SK-N-SH (cell line): ENCODE measurements at regions not wholly inside any gene's neighbourhood (a gene's known extent, or its start where the extent isn't known, plus 50 kb on each side); places are given as distances from the start of the nearest gene placed in this dataset.

Experiments
- CTCF ChIA-PET: fragments of 300-600, 350-600 bp; formaldehyde crosslinking; extraction: SDS; loops from one replicate; lab custom pipeline; 2021; lab: Yijun Ruan, JAX
- POLR2A ChIA-PET: fragments of 350-600 bp; sonication (Branson Sonifier 250); formaldehyde crosslinking; extraction: SDS; loops from one replicate; lab custom pipeline; 2020; ENCODE audit warnings: antibody characterized with exemption, inconsistent platforms; lab: Yijun Ruan, JAX
- DNase-seq: peaks from one replicate; pipeline ENCODE4 v3.0.0; 2012
- H2AFZ ChIP-seq: fragments of 200-600 bp; sonication (generic); 2 replicates; pipeline ENCODE4 v1.8.1; 2016; ENCODE audit warnings: antibody characterized with exemption, mild to moderate bottlenecking, low read depth
- H3F3A ChIP-seq: fragments of 200-600 bp; sonication (generic); replicated peaks from 2 replicates; pipeline ENCODE3; 2016; ENCODE audit warnings: antibody characterized with exemption, mild to moderate bottlenecking; ENCODE audit not compliant: insufficient read depth
- H3K27ac ChIP-seq, 2 experiments: fragments of 200-500 bp in 1 of 2; fragments of 200-600 bp in 1 of 2; sonication (Bioruptor generic) in 1 of 2; sonication (generic), shearing (Covaris generic) in 1 of 2; 2 replicates each; pipeline versions ENCODE4 v1.5.1 to v1.6.1; 2014 to 2016; ENCODE audit warnings: low read depth in 2 of 2, inconsistent platforms in 1 of 2, low read length in 1 of 2, mild to moderate bottlenecking in 1 of 2, mixed read lengths in 1 of 2
- H3K27me3 ChIP-seq: fragments of 200-600 bp; sonication (generic), shearing (Covaris generic); 2 replicates; pipeline ENCODE4 v1.6.1; 2016; ENCODE audit warnings: mixed run types; ENCODE audit not compliant: insufficient read depth
- H3K36me3 ChIP-seq, 2 experiments: fragments of 200-500 bp in 1 of 2; fragments of 200-600 bp in 1 of 2; sonication (Bioruptor generic) in 1 of 2; sonication (generic) in 1 of 2; replicated peaks in 1 of 2; 2 replicates each; pipeline versions ENCODE3 to v1.5.1; 2014 to 2016; ENCODE audit warnings: low read length in 1 of 2, mild to moderate bottlenecking in 1 of 2; ENCODE audit not compliant: insufficient read depth in 2 of 2, control insufficient read depth in 1 of 2
- H3K4me1 ChIP-seq, 2 experiments: fragments of 200-500 bp in 1 of 2; fragments of 200-600 bp in 1 of 2; sonication (Bioruptor generic) in 1 of 2; sonication (generic), shearing (Covaris generic) in 1 of 2; 2 replicates each; pipeline versions ENCODE4 v1.5.1 to v1.6.1; 2014 to 2016; ENCODE audit warnings: low read depth in 1 of 2, low read length in 1 of 2, mixed run types in 1 of 2; ENCODE audit not compliant: insufficient read depth in 2 of 2, control insufficient read depth in 1 of 2
- H3K4me2 ChIP-seq: fragments of 200-600 bp; sonication (generic), shearing (Covaris generic); 2 replicates; pipeline ENCODE4 v1.6.1; 2017; ENCODE audit warnings: mixed run types
- H3K4me3 ChIP-seq, 2 experiments: fragments of 200-500 bp in 1 of 2; fragments of 200-600 bp in 1 of 2; sonication (Bioruptor generic) in 1 of 2; sonication (generic), shearing (Covaris generic) in 1 of 2; 2 replicates each; pipeline versions ENCODE4 v1.5.1 to v1.8.1; 2014 to 2016; ENCODE audit warnings: low read depth in 2 of 2, inconsistent platforms in 1 of 2, low read length in 1 of 2, mild to moderate bottlenecking in 1 of 2, mixed read lengths in 1 of 2, moderate library complexity in 1 of 2
- H3K79me2 ChIP-seq: fragments of 200-600 bp; sonication (generic); 2 replicates; pipeline ENCODE4 v1.8.1; 2017; ENCODE audit warnings: mild to moderate bottlenecking; ENCODE audit not compliant: insufficient read depth
- H3K9ac ChIP-seq: fragments of 200-600 bp; sonication (generic); 2 replicates; pipeline ENCODE4 v1.6.1; 2017; ENCODE audit warnings: mixed run types
- H3K9me2 ChIP-seq: fragments of 200-600 bp; sonication (generic); 2 replicates; pipeline ENCODE4 v1.6.1; 2017; ENCODE audit warnings: mixed run types
- H3K9me3 ChIP-seq: fragments of 200-600 bp; sonication (generic); 2 replicates; pipeline ENCODE4 v1.6.1; 2017; ENCODE audit warnings: mixed run types, mild to moderate bottlenecking, moderate library complexity
- H4K20me1 ChIP-seq: fragments of 200-600 bp; sonication (generic); 2 replicates; pipeline ENCODE4 v1.6.1; 2017; ENCODE audit warnings: mild to moderate bottlenecking, mixed run types; ENCODE audit not compliant: insufficient read depth
- FOSL2 ChIP-seq: IDR thresholded peaks from 2 replicates; pipeline ENCODE4 v1.4.0; 2012; ENCODE audit warnings: low read depth, mild to moderate bottlenecking, moderate library complexity, borderline replicate concordance
- FOXJ3 ChIP-seq: sonication (generic); formaldehyde crosslinking; IDR thresholded peaks from 2 replicates; pipeline ENCODE4 v1.5.1; 2020; ENCODE audit warnings: mild to moderate bottlenecking, missing genetic modification reagents
- MXI1 ChIP-seq: IDR thresholded peaks from 2 replicates; pipeline ENCODE4 v1.6.1; 2012; ENCODE audit warnings: mild to moderate bottlenecking, low read depth, low read length, improper control_type of control experiment
- RCOR1 ChIP-seq: fragments of 150-350 bp; IDR thresholded peaks from 2 replicates; pipeline ENCODE4 v1.6.1; 2017; ENCODE audit warnings: antibody characterized with exemption, low read length
- TAF1 ChIP-seq: IDR thresholded peaks from 2 replicates; pipeline ENCODE4 v1.6.1; 2012; ENCODE audit warnings: low read depth, mild to moderate bottlenecking, low read length, moderate library complexity, borderline replicate concordance
- TCF12 ChIP-seq: IDR thresholded peaks from 2 replicates; pipeline ENCODE4 v1.4.0; 2012
- TEAD4 ChIP-seq: IDR thresholded peaks from 2 replicates; pipeline ENCODE4 v1.4.0; 2012; ENCODE audit warnings: mild to moderate bottlenecking, borderline replicate concordance; ENCODE audit not compliant: insufficient read depth
- WGBS: methylation state at CpG from one replicate; pipeline ENCODE4 v1.1.6; 2017; ENCODE audit warnings: low lambda C conversion rate; 5-methylcytosine and 5-hydroxymethylcytosine counted together
- TF ChIP-seq, protein P1 (sequence below): fragments of 200-600 bp; sonication (generic); IDR thresholded peaks from 2 replicates; pipeline ENCODE4 v1.6.1; 2017; ENCODE audit warnings: antibody characterized with exemption, mild to moderate bottlenecking, moderate library complexity
- TF ChIP-seq, protein P2 (sequence below): IDR thresholded peaks from 2 replicates; pipeline ENCODE4 v1.6.1; 2012; ENCODE audit warnings: mild to moderate bottlenecking, low read depth, low read length, moderate library complexity
- TF ChIP-seq, protein P3 (sequence below): IDR thresholded peaks from 2 replicates; pipeline ENCODE4; 2012

DNA sequence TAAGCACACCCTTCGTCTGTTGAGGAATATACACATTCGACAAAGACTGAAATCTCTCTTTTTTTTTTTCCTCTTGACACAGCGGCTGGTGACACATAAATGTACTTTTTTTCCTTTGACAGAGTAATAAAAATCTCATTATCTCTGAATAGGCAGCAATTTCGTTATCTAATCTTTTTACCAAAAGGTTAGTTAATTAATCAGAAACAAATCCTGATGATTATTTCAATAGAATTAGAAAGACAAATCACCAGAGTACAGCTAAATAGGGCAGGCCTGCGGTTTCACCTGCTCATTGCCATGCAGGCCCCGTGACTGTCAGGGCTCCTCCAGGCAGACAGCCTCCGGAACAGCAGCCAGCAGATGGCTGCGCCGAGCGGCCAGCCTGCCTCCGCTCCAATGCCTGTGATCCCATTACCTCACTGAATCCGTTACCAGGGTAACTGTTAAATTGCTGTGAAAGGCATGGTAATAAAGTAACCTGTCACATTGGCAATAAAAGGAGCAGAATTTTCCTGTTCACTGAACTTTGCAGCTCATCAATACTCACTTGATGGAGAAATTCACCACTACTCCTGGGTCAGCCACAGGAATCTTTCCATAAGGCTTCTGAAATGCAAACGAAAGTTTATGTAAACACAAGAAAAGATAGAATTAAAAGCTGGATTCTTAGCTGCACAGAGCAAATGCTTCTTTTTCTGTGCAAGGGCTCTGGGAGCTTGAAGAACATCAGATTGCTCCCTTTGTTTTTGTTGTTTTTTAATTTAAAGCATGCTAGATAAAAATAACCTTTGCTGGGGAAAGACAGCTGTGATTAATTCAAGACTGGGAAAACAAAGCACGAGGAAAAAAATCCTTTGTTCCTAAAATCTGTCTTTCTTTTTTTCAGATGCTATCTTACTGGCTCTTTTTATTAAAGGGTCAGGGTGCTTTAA, 666.4 kb upstream of the ZNF608 start (continued):
- TF ChIP-seq, protein P1, sequence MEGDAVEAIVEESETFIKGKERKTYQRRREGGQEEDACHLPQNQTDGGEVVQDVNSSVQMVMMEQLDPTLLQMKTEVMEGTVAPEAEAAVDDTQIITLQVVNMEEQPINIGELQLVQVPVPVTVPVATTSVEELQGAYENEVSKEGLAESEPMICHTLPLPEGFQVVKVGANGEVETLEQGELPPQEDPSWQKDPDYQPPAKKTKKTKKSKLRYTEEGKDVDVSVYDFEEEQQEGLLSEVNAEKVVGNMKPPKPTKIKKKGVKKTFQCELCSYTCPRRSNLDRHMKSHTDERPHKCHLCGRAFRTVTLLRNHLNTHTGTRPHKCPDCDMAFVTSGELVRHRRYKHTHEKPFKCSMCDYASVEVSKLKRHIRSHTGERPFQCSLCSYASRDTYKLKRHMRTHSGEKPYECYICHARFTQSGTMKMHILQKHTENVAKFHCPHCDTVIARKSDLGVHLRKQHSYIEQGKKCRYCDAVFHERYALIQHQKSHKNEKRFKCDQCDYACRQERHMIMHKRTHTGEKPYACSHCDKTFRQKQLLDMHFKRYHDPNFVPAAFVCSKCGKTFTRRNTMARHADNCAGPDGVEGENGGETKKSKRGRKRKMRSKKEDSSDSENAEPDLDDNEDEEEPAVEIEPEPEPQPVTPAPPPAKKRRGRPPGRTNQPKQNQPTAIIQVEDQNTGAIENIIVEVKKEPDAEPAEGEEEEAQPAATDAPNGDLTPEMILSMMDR: peak; percentile 59
- TF ChIP-seq TEAD4 (peak; percentile 54; the same call in 1 of the 2 replicates), FOSL2 (no peak)
- TF ChIP-seq, protein P2, sequence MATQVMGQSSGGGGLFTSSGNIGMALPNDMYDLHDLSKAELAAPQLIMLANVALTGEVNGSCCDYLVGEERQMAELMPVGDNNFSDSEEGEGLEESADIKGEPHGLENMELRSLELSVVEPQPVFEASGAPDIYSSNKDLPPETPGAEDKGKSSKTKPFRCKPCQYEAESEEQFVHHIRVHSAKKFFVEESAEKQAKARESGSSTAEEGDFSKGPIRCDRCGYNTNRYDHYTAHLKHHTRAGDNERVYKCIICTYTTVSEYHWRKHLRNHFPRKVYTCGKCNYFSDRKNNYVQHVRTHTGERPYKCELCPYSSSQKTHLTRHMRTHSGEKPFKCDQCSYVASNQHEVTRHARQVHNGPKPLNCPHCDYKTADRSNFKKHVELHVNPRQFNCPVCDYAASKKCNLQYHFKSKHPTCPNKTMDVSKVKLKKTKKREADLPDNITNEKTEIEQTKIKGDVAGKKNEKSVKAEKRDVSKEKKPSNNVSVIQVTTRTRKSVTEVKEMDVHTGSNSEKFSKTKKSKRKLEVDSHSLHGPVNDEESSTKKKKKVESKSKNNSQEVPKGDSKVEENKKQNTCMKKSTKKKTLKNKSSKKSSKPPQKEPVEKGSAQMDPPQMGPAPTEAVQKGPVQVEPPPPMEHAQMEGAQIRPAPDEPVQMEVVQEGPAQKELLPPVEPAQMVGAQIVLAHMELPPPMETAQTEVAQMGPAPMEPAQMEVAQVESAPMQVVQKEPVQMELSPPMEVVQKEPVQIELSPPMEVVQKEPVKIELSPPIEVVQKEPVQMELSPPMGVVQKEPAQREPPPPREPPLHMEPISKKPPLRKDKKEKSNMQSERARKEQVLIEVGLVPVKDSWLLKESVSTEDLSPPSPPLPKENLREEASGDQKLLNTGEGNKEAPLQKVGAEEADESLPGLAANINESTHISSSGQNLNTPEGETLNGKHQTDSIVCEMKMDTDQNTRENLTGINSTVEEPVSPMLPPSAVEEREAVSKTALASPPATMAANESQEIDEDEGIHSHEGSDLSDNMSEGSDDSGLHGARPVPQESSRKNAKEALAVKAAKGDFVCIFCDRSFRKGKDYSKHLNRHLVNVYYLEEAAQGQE: no peak
- TF ChIP-seq, protein P3, sequence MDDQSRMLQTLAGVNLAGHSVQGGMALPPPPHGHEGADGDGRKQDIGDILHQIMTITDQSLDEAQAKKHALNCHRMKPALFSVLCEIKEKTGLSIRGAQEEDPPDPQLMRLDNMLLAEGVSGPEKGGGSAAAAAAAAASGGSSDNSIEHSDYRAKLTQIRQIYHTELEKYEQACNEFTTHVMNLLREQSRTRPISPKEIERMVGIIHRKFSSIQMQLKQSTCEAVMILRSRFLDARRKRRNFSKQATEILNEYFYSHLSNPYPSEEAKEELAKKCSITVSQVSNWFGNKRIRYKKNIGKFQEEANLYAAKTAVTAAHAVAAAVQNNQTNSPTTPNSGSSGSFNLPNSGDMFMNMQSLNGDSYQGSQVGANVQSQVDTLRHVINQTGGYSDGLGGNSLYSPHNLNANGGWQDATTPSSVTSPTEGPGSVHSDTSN: peak; percentile 47; the same call in 1 of the 2 replicates

DNA sequence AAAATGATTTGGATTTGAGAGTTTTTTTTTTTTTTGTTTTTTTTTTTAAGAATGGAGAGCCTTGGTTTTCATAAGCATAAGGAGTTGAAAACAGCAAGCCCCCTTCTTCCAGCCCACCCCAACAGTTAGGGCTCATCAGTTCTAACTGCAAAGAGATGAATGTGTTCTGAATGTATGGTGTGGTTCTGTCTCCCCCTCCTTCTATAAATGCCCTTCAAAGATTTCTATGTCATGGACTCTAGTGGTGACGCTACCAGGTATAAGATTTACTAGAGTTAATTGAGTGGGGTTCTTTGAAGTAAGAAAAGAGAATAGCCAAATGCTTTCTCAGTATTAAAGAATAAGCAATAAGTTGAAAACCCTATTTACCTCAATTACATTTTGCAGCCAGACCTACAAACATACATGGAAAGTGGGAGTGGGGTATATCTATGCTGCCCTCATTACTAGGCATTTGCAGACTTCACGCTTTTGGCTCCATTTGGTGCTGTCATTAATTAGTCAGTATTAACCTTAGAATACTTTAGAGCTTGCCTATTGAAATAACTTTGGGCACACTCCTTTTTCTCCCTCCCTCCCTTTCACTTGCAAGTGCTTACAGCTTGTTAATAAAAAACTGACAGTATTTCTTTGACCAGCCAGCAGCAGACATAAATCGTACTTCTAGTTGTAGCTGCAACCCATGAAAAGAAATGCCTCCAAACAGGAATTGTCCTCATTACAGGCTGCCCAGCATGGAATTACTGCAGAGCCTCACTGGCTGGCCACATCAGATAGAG, 667.2 kb upstream of the ZNF608 start:
- Histone ChIP-seq H3K79me2 (no peaks in the 10 kb centered on the region), H3K9ac (peak overlapping the region; percentile 14; the same call in 1 of the 2 replicates), H3K4me2 (peak overlapping the region; percentile 72), H3K27me3 (no peaks in the 10 kb centered on the region), H3K4me3 (peak overlapping the region in 1 of 2 experiments; percentile 31; a peak in 1 of 4 replicates), H3K9me2 (no peaks in the 10 kb centered on the region), H4K20me1 (no peaks in the 10 kb centered on the region), H3K27ac (peak overlapping the region; percentile 93 to 98; a peak in 3 of 4 replicates), H2AFZ (no peak overlapping the region), H3F3A (peaks cover 41% of the 10 kb centered on the region), H3K36me3 (no peaks in the 10 kb centered on the region), H3K9me3 (no peaks in the 10 kb centered on the region), H3K4me1 (peaks cover 45 to 49% of the 10 kb centered on the region in 2 experiments)
- CTCF ChIA-PET: interaction anchor here (0.8 to 2.5 kb wide), 6 partner anchors 8 to 1125 kb away, joined by 3 to 16 read pairs (median 5); no protein-coding TSS in a partner anchor
- DNase-seq: no peak
- WGBS: 92% methylated on average over 3 of the region's 3 CpGs
- POLR2A ChIA-PET: interaction anchor here (0.8 to 7.1 kb wide), 3 partner anchors 68 to 162 kb away, joined by 3 to 64 read pairs (median 3); no protein-coding TSS in a partner anchor
- no peak for TF ChIP-seq FOXJ3
- TF ChIP-seq RCOR1: no peak
- no peak for TF ChIP-seq TAF1
- TF ChIP-seq MXI1: no peak
- TF ChIP-seq TCF12: no peak
